ENCODE measurements at regions not wholly inside any gene's neighbourhood (a gene's known extent, or its start where the extent isn't known, plus 50 kb on each side); places are given as distances from the start of the nearest gene placed in this dataset.

GRCh38 chr21:38752051-38752505 is 53.7 kb upstream of the ETS2 start:
- Mint-ChIP-seq H3K27me3 (ENCODE audit: insufficient read depth, low read depth) (peaks cover 5% of the 10 kb centered on the region), H3K4me3 (no peak overlapping the region), H3K4me1 (peaks cover 8% of the 10 kb centered on the region), H3K9me3 (peaks cover 6% of the 10 kb centered on the region), H3K27ac (no peak overlapping the region), H3K36me3 (peaks cover 3% of the 10 kb centered on the region)
- Histone ChIP-seq H3K9ac (no peak overlapping the region), H3K4me1 (no peaks in the 10 kb centered on the region), H3K36me3 (no peaks in the 10 kb centered on the region), H3K27ac (no peak overlapping the region), H3K4me3 (no peak overlapping the region), H3K27me3 (no peaks in the 10 kb centered on the region), H2AFZ (replicated peaks) (no peak overlapping the region), H3K4me2 (no peak overlapping the region), H3K79me2 (ENCODE audit: low read depth) (no peaks in the 10 kb centered on the region), H4K20me1 (ENCODE audit: low read depth) (no peaks in the 10 kb centered on the region), H3K9me3 (ENCODE audit: low read depth) (no peaks in the 10 kb centered on the region), H3F3A (ENCODE audit: low read depth) (no peaks in the 10 kb centered on the region)
- TF ChIP-seq EZH2phosphoT487 (IDR thresholded peaks at IDR 0.05) (no peak), EZH2 (IDR thresholded peaks at IDR 0.05) (no peak), CTCF (IDR thresholded peaks at IDR 0.05) (no peak)
- no peak for DNase-seq (ENCODE audit: low spot score)

- H3K36me3 ChIP-seq = no peaks in the 10 kb centered on the region
- TF ChIP-seq CTCF (IDR thresholded peaks at IDR 0.05) (no peak), EZH2 (IDR thresholded peaks at IDR 0.05) (no peak), EZH2phosphoT487 (IDR thresholded peaks at IDR 0.05) (no peak)
- Mint-ChIP-seq H3K27ac (no peak overlapping the region), H3K9me3 (no peaks in the 10 kb centered on the region), H3K4me3 (no peak overlapping the region), H3K36me3 (peaks cover 3% of the 10 kb centered on the region), H3K27me3 (ENCODE audit: insufficient read depth, low read depth) (peaks cover 2% of the 10 kb centered on the region), H3K4me1 (peaks cover 8% of the 10 kb centered on the region)
- H3K79me2 ChIP-seq (ENCODE audit: low read depth) = no peaks in the 10 kb centered on the region
- no peaks in the 10 kb centered on the region for H3K4me1 ChIP-seq
- H3K9me3 ChIP-seq (ENCODE audit: low read depth) = no peaks in the 10 kb centered on the region
- no peak overlapping the region for H3K4me2 ChIP-seq
- H2AFZ ChIP-seq (replicated peaks) = no peak overlapping the region
- H3K4me3 ChIP-seq = no peak overlapping the region
- H3K9ac ChIP-seq = no peak overlapping the region
- no peak for DNase-seq (ENCODE audit: low spot score)
- H3K27me3 ChIP-seq = no peaks in the 10 kb centered on the region
- H3K27ac ChIP-seq = no peak overlapping the region
- no peaks in the 10 kb centered on the region for H4K20me1 ChIP-seq (ENCODE audit: low read depth)
- no peaks in the 10 kb centered on the region for H3F3A ChIP-seq (ENCODE audit: low read depth)
Measured at GRCh38 chr21:38753114-38753513, 52.6 kb upstream of the ETS2 start.

GRCh38 chr21:38753557-38753971 is 52.2 kb upstream of the ETS2 start:
- H3K27me3 ChIP-seq = no peaks in the 10 kb centered on the region
- no peak overlapping the region for H3K4me3 Mint-ChIP-seq
- H3K36me3 Mint-ChIP-seq = peaks cover 3% of the 10 kb centered on the region
- H2AFZ ChIP-seq (replicated peaks) = no peak overlapping the region
- no peaks in the 10 kb centered on the region for H3K36me3 ChIP-seq
- no peaks in the 10 kb centered on the region for H3K9me3 ChIP-seq (ENCODE audit: low read depth)
- no peak overlapping the region for H3K4me2 ChIP-seq
- H3K79me2 ChIP-seq (ENCODE audit: low read depth) = no peaks in the 10 kb centered on the region
- no peak overlapping the region for H3K4me3 ChIP-seq
- H4K20me1 ChIP-seq (ENCODE audit: low read depth) = no peaks in the 10 kb centered on the region
- TF ChIP-seq EZH2phosphoT487 (IDR thresholded peaks at IDR 0.05) (no peak), EZH2 (IDR thresholded peaks at IDR 0.05) (no peak), CTCF (IDR thresholded peaks at IDR 0.05) (no peak)
- no peaks in the 10 kb centered on the region for H3K9me3 Mint-ChIP-seq
- no peak overlapping the region for H3K27ac ChIP-seq
- H3K27ac Mint-ChIP-seq = no peak overlapping the region
- no peak overlapping the region for H3K9ac ChIP-seq
- no peaks in the 10 kb centered on the region for H3K4me1 ChIP-seq
- H3F3A ChIP-seq (ENCODE audit: low read depth) = no peaks in the 10 kb centered on the region
- H3K27me3 Mint-ChIP-seq (ENCODE audit: insufficient read depth, low read depth) = peaks cover 2% of the 10 kb centered on the region
- no peak for DNase-seq (ENCODE audit: low spot score)
- H3K4me1 Mint-ChIP-seq = peaks cover 8% of the 10 kb centered on the region
